ENCODE measurements at regions not wholly inside any gene's neighbourhood (a gene's known extent, or its start where the extent isn't known, plus 50 kb on each side); places are given as distances from the start of the nearest gene placed in this dataset.
A peak's percentile ranks its signal among the peaks of the same experiment; 100 is the strongest.

DNA sequence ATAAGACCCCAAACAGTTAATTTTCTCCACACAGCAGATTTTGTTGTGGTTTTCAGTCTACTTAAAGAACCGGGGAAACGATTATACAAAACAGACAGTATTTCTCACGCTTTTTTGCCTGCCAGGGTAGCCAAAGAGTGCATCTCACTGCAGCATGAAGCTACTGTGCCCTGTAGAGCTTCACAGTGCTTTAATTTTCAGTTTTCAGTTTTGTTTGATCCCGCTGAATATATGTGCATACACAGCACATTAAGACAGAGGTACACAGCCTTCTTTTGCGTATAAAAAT is 215.0 kb downstream of the TEX29 start:
- Histone ChIP-seq H3K27ac (ENCODE audit: low read depth in 1 of 2, low read length in 2 of 2) (no peak overlapping the region), H2AFZ (ENCODE audit: insufficient read depth, low read depth, low read length, poor library complexity, severe bottlenecking) (no peak overlapping the region), H3K4me3 (replicated peaks in 1 of 3; ENCODE audit: low read depth in 2 of 3, low read length in 3 of 3) (no peak overlapping the region), H3K36me3 (replicated peaks in 1 of 2; ENCODE audit: control insufficient read depth in 1 of 2, insufficient read depth in 2 of 2, low read length in 2 of 2) (no peaks in the 10 kb centered on the region), H3K27me3 (ENCODE audit: control insufficient read depth in 2 of 2, insufficient read depth in 2 of 2, low read length in 2 of 2) (peaks cover 22 to 55% of the 10 kb centered on the region in 2 donors), H3K4me2 (replicated peaks; ENCODE audit: extremely low read depth, low read length, poor library complexity, severe bottlenecking) (no peak overlapping the region), H3K4me1 (ENCODE audit: control insufficient read depth in 1 of 2, insufficient read depth in 2 of 2, low read length in 2 of 2) (no peaks in the 10 kb centered on the region), H3K79me2 (ENCODE audit: insufficient read depth, low read length) (no peaks in the 10 kb centered on the region), H3K9ac (ENCODE audit: insufficient read depth, low read length, poor library complexity, severe bottlenecking) (no peak overlapping the region), H4K20me1 (ENCODE audit: insufficient read depth, low read length) (no peaks in the 10 kb centered on the region), H3K9me3 (replicated peaks in 1 of 2; ENCODE audit: control insufficient read depth in 1 of 2, insufficient read depth in 1 of 2, low read length in 2 of 2) (no peaks in the 10 kb centered on the region)
- Mint-ChIP-seq H3K27me3 (ENCODE audit: low read depth in 3 of 3) (peaks cover 35 to 50% (median 39%) of the 10 kb centered on the region in 3 donors), H3K9me3 (peaks cover 0 to 2% (median 0%) of the 10 kb centered on the region in 7 donors), H3K27ac (no peak overlapping the region), H3K4me1 (no peaks in the 10 kb centered on the region), H3K36me3 (no peaks in the 10 kb centered on the region), H3K4me3 (peak overlapping the region in 1 of 2 donors; percentile 58)
- WGBS (ENCODE audit: insufficient coverage): no CpG with 5 or more reads among the region's 5 CpGs
- TF ChIP-seq, protein P1, sequence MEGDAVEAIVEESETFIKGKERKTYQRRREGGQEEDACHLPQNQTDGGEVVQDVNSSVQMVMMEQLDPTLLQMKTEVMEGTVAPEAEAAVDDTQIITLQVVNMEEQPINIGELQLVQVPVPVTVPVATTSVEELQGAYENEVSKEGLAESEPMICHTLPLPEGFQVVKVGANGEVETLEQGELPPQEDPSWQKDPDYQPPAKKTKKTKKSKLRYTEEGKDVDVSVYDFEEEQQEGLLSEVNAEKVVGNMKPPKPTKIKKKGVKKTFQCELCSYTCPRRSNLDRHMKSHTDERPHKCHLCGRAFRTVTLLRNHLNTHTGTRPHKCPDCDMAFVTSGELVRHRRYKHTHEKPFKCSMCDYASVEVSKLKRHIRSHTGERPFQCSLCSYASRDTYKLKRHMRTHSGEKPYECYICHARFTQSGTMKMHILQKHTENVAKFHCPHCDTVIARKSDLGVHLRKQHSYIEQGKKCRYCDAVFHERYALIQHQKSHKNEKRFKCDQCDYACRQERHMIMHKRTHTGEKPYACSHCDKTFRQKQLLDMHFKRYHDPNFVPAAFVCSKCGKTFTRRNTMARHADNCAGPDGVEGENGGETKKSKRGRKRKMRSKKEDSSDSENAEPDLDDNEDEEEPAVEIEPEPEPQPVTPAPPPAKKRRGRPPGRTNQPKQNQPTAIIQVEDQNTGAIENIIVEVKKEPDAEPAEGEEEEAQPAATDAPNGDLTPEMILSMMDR (IDR thresholded peaks at IDR 0.05): no peak
- intact Hi-C loops (cut with micrococcal nuclease): no loop called here
- no peak for DNase-seq

DNA sequence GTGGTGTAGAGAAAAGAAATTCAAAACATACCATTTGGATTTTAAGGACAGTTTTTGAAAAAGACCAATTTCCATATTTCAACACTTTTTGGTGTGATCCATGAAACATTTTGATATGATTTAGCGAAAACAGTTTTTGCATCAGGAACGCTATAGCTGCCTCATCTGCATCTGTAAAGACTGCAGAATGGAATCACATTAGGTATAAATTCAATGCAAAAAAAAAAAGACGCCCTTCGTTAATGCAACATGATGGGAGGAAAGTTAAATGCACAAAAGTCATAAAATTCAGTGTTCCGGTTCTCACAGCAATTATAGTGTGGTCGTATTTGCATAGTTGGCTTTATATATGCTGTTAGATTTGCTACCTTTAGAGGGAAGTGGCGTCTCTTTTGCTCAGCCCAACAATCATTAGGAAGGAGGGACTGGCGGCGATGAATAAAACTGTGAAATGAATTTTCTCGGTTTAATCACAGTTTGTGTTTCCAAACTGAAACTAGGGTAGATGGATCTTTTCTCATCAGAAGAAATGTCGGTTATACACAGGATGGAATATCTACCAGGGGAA is 215.7 kb downstream of the TEX29 start:
- H3K27ac ChIP-seq (ENCODE audit: low read depth in 1 of 2, low read length in 2 of 2): no peak overlapping the region
- TF ChIP-seq, protein P1 (IDR thresholded peaks at IDR 0.05): no peak
- peaks cover 0 to 2% (median 0%) of the 10 kb centered on the region in 7 donors for H3K9me3 Mint-ChIP-seq
- no peak for DNase-seq
- intact Hi-C loops (cut with micrococcal nuclease): no loop called here
- H3K9ac ChIP-seq (ENCODE audit: insufficient read depth, low read length, poor library complexity, severe bottlenecking): no peak overlapping the region
- no peak overlapping the region for H3K4me3 Mint-ChIP-seq
- no peaks in the 10 kb centered on the region for H3K36me3 Mint-ChIP-seq
- 60% methylated on average over 4 of the region's 11 CpGs for WGBS (ENCODE audit: insufficient coverage)
- H4K20me1 ChIP-seq (ENCODE audit: insufficient read depth, low read length): no peaks in the 10 kb centered on the region
- peaks cover 32 to 47% (median 39%) of the 10 kb centered on the region in 3 donors for H3K27me3 Mint-ChIP-seq (ENCODE audit: low read depth in 3 of 3)
- no peaks in the 10 kb centered on the region for H3K4me1 ChIP-seq (ENCODE audit: control insufficient read depth in 1 of 2, insufficient read depth in 2 of 2, low read length in 2 of 2)
- no peaks in the 10 kb centered on the region for H3K79me2 ChIP-seq (ENCODE audit: insufficient read depth, low read length)
- H2AFZ ChIP-seq (ENCODE audit: insufficient read depth, low read depth, low read length, poor library complexity, severe bottlenecking): no peak overlapping the region
- H3K27ac Mint-ChIP-seq: no peak overlapping the region
- H3K4me2 ChIP-seq (replicated peaks; ENCODE audit: extremely low read depth, low read length, poor library complexity, severe bottlenecking): no peak overlapping the region
- H3K27me3 ChIP-seq (ENCODE audit: control insufficient read depth in 2 of 2, insufficient read depth in 2 of 2, low read length in 2 of 2): peaks cover 22 to 49% of the 10 kb centered on the region in 2 donors
- H3K4me1 Mint-ChIP-seq: no peaks in the 10 kb centered on the region
- no peaks in the 10 kb centered on the region for H3K36me3 ChIP-seq (replicated peaks in 1 of 2; ENCODE audit: control insufficient read depth in 1 of 2, insufficient read depth in 2 of 2, low read length in 2 of 2)
- H3K9me3 ChIP-seq (replicated peaks in 1 of 2; ENCODE audit: control insufficient read depth in 1 of 2, insufficient read depth in 1 of 2, low read length in 2 of 2): no peaks in the 10 kb centered on the region
- H3K4me3 ChIP-seq (replicated peaks in 1 of 3; ENCODE audit: low read depth in 2 of 3, low read length in 3 of 3): no peak overlapping the region

Data from CD14-positive monocyte (primary cell).